SK-N-SH treated with all-trans-retinoic acid at 6 μM for 48 hours (cell line): ENCODE measurements at regions not wholly inside any gene's neighbourhood (a gene's known extent, or its start where the extent isn't known, plus 50 kb on each side); places are given as distances from the start of the nearest gene placed in this dataset.

Source experiments
- ATAC-seq: fragments of 200-7000 bp; cut with Tn5 transposase; 3 replicates; pipeline ENCODE4 v1.9.1; 2020; ENCODE audit warnings: mild to moderate bottlenecking, moderate library complexity
- ARNTL ChIP-seq: fragments of 450-650 bp; formaldehyde crosslinking; IDR thresholded peaks from 2 replicates; pipeline ENCODE4 v1.5.0; 2020; ENCODE audit warnings: low read depth, mild to moderate bottlenecking, moderate library complexity, borderline replicate concordance
- BACH2 ChIP-seq: fragments of 250-450 bp; sonication (Bioruptor Pico); IDR thresholded peaks from 2 replicates; pipeline ENCODE4 v1.9.0; 2021; ENCODE audit warnings: mild to moderate bottlenecking, borderline replicate concordance
- CREB5 ChIP-seq: fragments of 250-450 bp; sonication (Bioruptor Pico); IDR thresholded peaks from 2 replicates; pipeline ENCODE4 v1.5.1; 2020; ENCODE audit warnings: low read depth, mild to moderate bottlenecking, moderate library complexity
- CSDC2 ChIP-seq: fragments of 250-450 bp; sonication (Bioruptor Pico); IDR thresholded peaks from 2 replicates; pipeline ENCODE4 v1.5.0; 2020; ENCODE audit warnings: mild to moderate bottlenecking, moderate library complexity
- CSRNP3 ChIP-seq: fragments of 250-450 bp; sonication (Bioruptor Pico); IDR thresholded peaks from 2 replicates; pipeline ENCODE4 v1.5.1; 2021; ENCODE audit warnings: mild to moderate bottlenecking, moderate library complexity
- ESRRG ChIP-seq: fragments of 250-450 bp; sonication (Bioruptor Pico); IDR thresholded peaks from 2 replicates; pipeline ENCODE4 v1.6.1; 2021; ENCODE audit warnings: mild to moderate bottlenecking
- GLIS3 ChIP-seq: fragments of 250-450 bp; sonication (Bioruptor Pico); IDR thresholded peaks from 2 replicates; pipeline ENCODE4 v1.5.0; 2020; ENCODE audit warnings: mild to moderate bottlenecking, moderate library complexity
- ISL1 ChIP-seq: fragments of 250-450 bp; sonication (Bioruptor Pico); IDR thresholded peaks from 2 replicates; pipeline ENCODE4 v2.1.2; 2022; ENCODE audit warnings: mild to moderate bottlenecking, moderate library complexity
- OSR1 ChIP-seq: fragments of 250-450 bp; sonication (Bioruptor Pico); IDR thresholded peaks from 2 replicates; pipeline ENCODE4 v1.8.0; 2022; ENCODE audit warnings: moderate library complexity, mild to moderate bottlenecking, inconsistent platforms
- PATZ1 ChIP-seq: fragments of 250-450 bp; sonication (Bioruptor Pico); IDR thresholded peaks from 2 replicates; pipeline ENCODE4 v1.8.0; 2020; ENCODE audit warnings: mild to moderate bottlenecking, moderate library complexity, borderline replicate concordance
- POU6F1 ChIP-seq: fragments of 250-450 bp; sonication (Bioruptor Pico); IDR thresholded peaks from 2 replicates; pipeline ENCODE4 v1.8.0; 2021; ENCODE audit warnings: low read depth, mild to moderate bottlenecking, moderate library complexity, borderline replicate concordance
- PPARA ChIP-seq: fragments of 250-450 bp; sonication (Bioruptor Pico); IDR thresholded peaks from 2 replicates; pipeline ENCODE4 v1.5.0; 2020; ENCODE audit warnings: mild to moderate bottlenecking, borderline replicate concordance
- RARB ChIP-seq: fragments of 250-450 bp; sonication (Bioruptor Pico); IDR thresholded peaks from 2 replicates; pipeline ENCODE4 v1.8.0; 2021; ENCODE audit warnings: mild to moderate bottlenecking, moderate library complexity
- SNAI2 ChIP-seq: fragments of 250-450 bp; sonication (Bioruptor Pico); IDR thresholded peaks from 2 replicates; pipeline ENCODE4 v1.5.0; 2020; ENCODE audit warnings: mild to moderate bottlenecking, moderate library complexity
- TCF4 ChIP-seq: fragments of 250-450 bp; sonication (Bioruptor Pico); IDR thresholded peaks from 2 replicates; pipeline ENCODE4 v1.8.0; 2021; ENCODE audit warnings: mild to moderate bottlenecking, moderate library complexity, borderline replicate concordance
- TOX ChIP-seq: fragments of 250-450 bp; sonication (Bioruptor Pico); IDR thresholded peaks from 2 replicates; pipeline ENCODE4 v1.8.0; 2021; ENCODE audit warnings: mild to moderate bottlenecking, moderate library complexity, borderline replicate concordance
- ZC3H10 ChIP-seq: fragments of 250-450 bp; sonication (Bioruptor Pico); IDR thresholded peaks from 2 replicates; pipeline ENCODE4 v1.5.1; 2021; ENCODE audit warnings: mild to moderate bottlenecking, moderate library complexity
- ZFP3 ChIP-seq: fragments of 250-450 bp; sonication (Bioruptor Pico); IDR thresholded peaks from 2 replicates; pipeline ENCODE4 v1.5.0; 2020; ENCODE audit warnings: mild to moderate bottlenecking, moderate library complexity
- ZFP30 ChIP-seq: fragments of 450-650 bp; formaldehyde crosslinking; IDR thresholded peaks from 2 replicates; pipeline ENCODE4 v1.5.0; 2022; ENCODE audit warnings: mild to moderate bottlenecking, moderate library complexity
- ZNF70 ChIP-seq: fragments of 450-650 bp; formaldehyde crosslinking; IDR thresholded peaks from 2 replicates; pipeline ENCODE4 v1.5.0; 2020; ENCODE audit warnings: mild to moderate bottlenecking, moderate library complexity
- ZNF8 ChIP-seq: fragments of 450-650 bp; formaldehyde crosslinking; IDR thresholded peaks from 2 replicates; pipeline ENCODE4 v1.5.0; 2020; ENCODE audit warnings: mild to moderate bottlenecking, moderate library complexity
- TF ChIP-seq, protein P1 (sequence below): fragments of 250-450 bp; sonication (Bioruptor Pico); IDR thresholded peaks from 2 replicates; pipeline ENCODE4 v1.5.0; 2020; ENCODE audit warnings: mild to moderate bottlenecking, moderate library complexity

DNA sequence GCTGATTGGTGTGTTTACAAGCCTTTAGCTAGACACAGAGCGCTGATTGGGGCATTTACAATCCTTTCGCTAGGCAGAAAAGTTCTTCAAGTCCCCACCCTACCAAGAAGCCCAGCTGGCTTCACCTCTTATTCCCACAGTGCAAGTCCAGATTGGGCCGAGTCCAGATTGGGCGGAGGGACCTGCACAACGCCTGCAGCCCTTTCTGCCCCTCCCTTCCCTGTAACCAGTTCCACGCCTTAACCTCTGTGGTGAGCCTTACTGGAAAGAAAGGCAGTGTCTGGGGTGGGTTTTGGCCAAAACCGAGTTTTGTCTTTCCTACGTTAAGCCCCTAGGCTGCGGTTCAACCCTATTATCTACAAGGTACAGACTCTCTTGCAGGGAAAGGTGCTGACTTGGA lies 268.7 kb downstream of the ZEB1 start (continued):
- TF ChIP-seq POU6F1 (CRISPR knock-in tag) = no peak
- TF ChIP-seq ZFP30 = no peak
- no peak for TF ChIP-seq ZNF70
- TF ChIP-seq SNAI2 (CRISPR knock-in tag) = no peak
- TF ChIP-seq CREB5 (CRISPR knock-in tag) = no peak
- no peak for TF ChIP-seq RARB (CRISPR knock-in tag)
- TF ChIP-seq PPARA (CRISPR knock-in tag) = no peak
- no peak for TF ChIP-seq CSDC2 (CRISPR knock-in tag)
- no peak for TF ChIP-seq TOX
- TF ChIP-seq, all 23 proteins: peak for 0

GRCh38 chr10:31586723-31587638 lies 268.0 kb downstream of the ZEB1 start:
- TF ChIP-seq CSDC2 (CRISPR knock-in tag) (no peak), ZNF8 (no peak), TCF4 (CRISPR knock-in tag) (no peak), RARB (CRISPR knock-in tag) (no peak), TOX (no peak), PPARA (CRISPR knock-in tag) (no peak), SNAI2 (CRISPR knock-in tag) (no peak), ARNTL (CRISPR knock-in tag) (no peak), ZC3H10 (CRISPR knock-in tag) (no peak), CREB5 (CRISPR knock-in tag) (no peak), ZFP3 (CRISPR knock-in tag) (no peak), ZNF70 (no peak), CSRNP3 (no peak), PATZ1 (no peak), GLIS3 (no peak), ISL1 (no peak), OSR1 (CRISPR knock-in tag) (no peak)

GRCh38 chr10:31584876-31585275 lies 265.9 kb downstream of the ZEB1 start:
- ATAC-seq = no peak
- TF ChIP-seq, protein P1, sequence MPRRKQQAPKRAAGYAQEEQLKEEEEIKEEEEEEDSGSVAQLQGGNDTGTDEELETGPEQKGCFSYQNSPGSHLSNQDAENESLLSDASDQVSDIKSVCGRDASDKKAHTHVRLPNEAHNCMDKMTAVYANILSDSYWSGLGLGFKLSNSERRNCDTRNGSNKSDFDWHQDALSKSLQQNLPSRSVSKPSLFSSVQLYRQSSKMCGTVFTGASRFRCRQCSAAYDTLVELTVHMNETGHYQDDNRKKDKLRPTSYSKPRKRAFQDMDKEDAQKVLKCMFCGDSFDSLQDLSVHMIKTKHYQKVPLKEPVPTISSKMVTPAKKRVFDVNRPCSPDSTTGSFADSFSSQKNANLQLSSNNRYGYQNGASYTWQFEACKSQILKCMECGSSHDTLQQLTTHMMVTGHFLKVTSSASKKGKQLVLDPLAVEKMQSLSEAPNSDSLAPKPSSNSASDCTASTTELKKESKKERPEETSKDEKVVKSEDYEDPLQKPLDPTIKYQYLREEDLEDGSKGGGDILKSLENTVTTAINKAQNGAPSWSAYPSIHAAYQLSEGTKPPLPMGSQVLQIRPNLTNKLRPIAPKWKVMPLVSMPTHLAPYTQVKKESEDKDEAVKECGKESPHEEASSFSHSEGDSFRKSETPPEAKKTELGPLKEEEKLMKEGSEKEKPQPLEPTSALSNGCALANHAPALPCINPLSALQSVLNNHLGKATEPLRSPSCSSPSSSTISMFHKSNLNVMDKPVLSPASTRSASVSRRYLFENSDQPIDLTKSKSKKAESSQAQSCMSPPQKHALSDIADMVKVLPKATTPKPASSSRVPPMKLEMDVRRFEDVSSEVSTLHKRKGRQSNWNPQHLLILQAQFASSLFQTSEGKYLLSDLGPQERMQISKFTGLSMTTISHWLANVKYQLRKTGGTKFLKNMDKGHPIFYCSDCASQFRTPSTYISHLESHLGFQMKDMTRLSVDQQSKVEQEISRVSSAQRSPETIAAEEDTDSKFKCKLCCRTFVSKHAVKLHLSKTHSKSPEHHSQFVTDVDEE (CRISPR knock-in tag) = peak; percentile 75; the same call in 1 of the 2 replicates
- TF ChIP-seq BACH2 (CRISPR knock-in tag) (no peak), TCF4 (CRISPR knock-in tag) (peak; percentile 83; the same call in 1 of the 2 replicates), ESRRG (CRISPR knock-in tag) (no peak)

More at GRCh38 chr10:31586723-31587638, 268.0 kb downstream of the ZEB1 start:
- no peak for ATAC-seq
